NCI-H2227 treated with DMSO at 0.1 percent for 48 hours (cell line): ENCODE measurements at regions not wholly inside any gene's neighbourhood (a gene's known extent, or its start where the extent isn't known, plus 50 kb on each side); places are given as distances from the start of the nearest gene placed in this dataset.
"Not testable (repeated sequence)": the region's sequence is repeated elsewhere in the genome, so short reads cannot be mapped to it uniquely, and the experiment has no call there.

Source experiments
- DNase-seq: peaks from one replicate; lab custom pipeline; 2025; lab: John Stamatoyannopoulos, UW

GRCh38 chr6:14518515-14519217 lies 401.1 kb downstream of the CD83 start:
- no peak for DNase-seq

GRCh38 chr6:14520029-14520428 lies 402.5 kb downstream of the CD83 start:
- DNase-seq = no peak

GRCh38 chr6:14520536-14520935 lies 403.0 kb downstream of the CD83 start:
- DNase-seq = no peak

- no peak for DNase-seq
Observed at GRCh38 chr6:14521141-14521540, 403.6 kb downstream of the CD83 start.

- DNase-seq = not testable (repeated sequence)
Observed at GRCh38 chr6:14521861-14522260, 404.3 kb downstream of the CD83 start.

GRCh38 chr6:14524319-14524718 lies 406.7 kb downstream of the CD83 start:
- no peak for DNase-seq

GRCh38 chr6:14530385-14530784 lies 412.8 kb downstream of the CD83 start:
- DNase-seq = no peak

GRCh38 chr6:14533446-14533845 lies 415.9 kb downstream of the CD83 start:
- DNase-seq = no peak

GRCh38 chr6:14537030-14537429 lies 419.5 kb downstream of the CD83 start:
- no peak for DNase-seq

- DNase-seq = no peak
Observed at GRCh38 chr6:14540276-14540675, 422.7 kb downstream of the CD83 start.

GRCh38 chr6:14540810-14541540 lies 423.4 kb downstream of the CD83 start:
- peak; percentile 80 for DNase-seq

GRCh38 chr6:14542670-14543366 lies 425.2 kb downstream of the CD83 start:
- no peak for DNase-seq

- DNase-seq = no peak
Observed at GRCh38 chr6:14543971-14544585, 426.5 kb downstream of the CD83 start.

GRCh38 chr6:14544666-14545065 lies 427.1 kb downstream of the CD83 start:
- no peak for DNase-seq

- DNase-seq = no peak
Observed at GRCh38 chr6:14545496-14545895, 427.9 kb downstream of the CD83 start.

GRCh38 chr6:14546036-14546435 lies 428.5 kb downstream of the CD83 start:
- DNase-seq = no peak

- no peak for DNase-seq
Observed at GRCh38 chr6:14547284-14547998, 429.9 kb downstream of the CD83 start.

- DNase-seq = peak; percentile 27
Observed at GRCh38 chr6:14549304-14549770, 431.8 kb downstream of the CD83 start.

- DNase-seq = no peak
Observed at GRCh38 chr6:14549871-14550270, 432.3 kb downstream of the CD83 start.

- DNase-seq = no peak
Observed at GRCh38 chr6:14550410-14550809, 432.8 kb downstream of the CD83 start.

- DNase-seq = no peak
Observed at GRCh38 chr6:14550822-14551221, 433.2 kb downstream of the CD83 start.

- DNase-seq = not testable (repeated sequence)
Observed at GRCh38 chr6:14551601-14552000, 434.0 kb downstream of the CD83 start.
